Left ventricle myocardium inferior (tissue), 1 donor: ENCODE measurements at regions not wholly inside any gene's neighbourhood (a gene's known extent, or its start where the extent isn't known, plus 50 kb on each side); places are given as distances from the start of the nearest gene placed in this dataset.

Source experiments
- DNase-seq: peaks from one replicate; pipeline ENCODE4 v3.0.0-alpha.2; 2020
- H3K27ac ChIP-seq: fragments of 200-600 bp; replicated peaks from 2 replicates; pipeline ENCODE4 v1.8.0; 2021
- H3K27me3 ChIP-seq: fragments of 200-600 bp; 2 replicates; pipeline ENCODE4 v1.8.0; 2021; ENCODE audit warnings: low read depth
- H3K36me3 ChIP-seq: fragments of 200-600 bp; 2 replicates; pipeline ENCODE4 v1.8.0; 2021
- H3K4me1 ChIP-seq: fragments of 200-600 bp; 2 replicates; pipeline ENCODE4 v1.8.0; 2021
- H3K4me3 ChIP-seq: fragments of 200-600 bp; 2 replicates; pipeline ENCODE4 v1.8.0; 2021; ENCODE audit warnings: mild to moderate bottlenecking, moderate library complexity
- H3K9me3 ChIP-seq: fragments of 200-600 bp; replicated peaks from 2 replicates; pipeline ENCODE4 v1.8.0; 2021
- CTCF ChIP-seq: fragments of 200-600 bp; IDR thresholded peaks from 2 replicates; pipeline ENCODE4 v1.8.0; 2021; ENCODE audit warnings: antibody characterized with exemption, mild to moderate bottlenecking, borderline replicate concordance
- intact Hi-C: fragments of 100-400 bp; cut with micrococcal nuclease; formaldehyde crosslinking; loops from one replicate; pipeline ENCODE4 v1.11.0; 2022
- donor health status: DM: no; HTN: yes; CAD: no; lungs with severe emphysema.

- H3K27me3 ChIP-seq: peaks cover 60% of the 10 kb centered on the region
- no peak for DNase-seq
- intact Hi-C loops: no loop called here
Observed at GRCh38 chr14:104342435-104343293, 204.3 kb downstream of the KIF26A start.

GRCh38 chr14:104343294-104343625 lies 204.9 kb downstream of the KIF26A start:
- TF ChIP-seq CTCF: no peak
- intact Hi-C loops: no loop called here
- Histone ChIP-seq H3K4me3 (no peak overlapping the region), H3K27ac (no peak overlapping the region), H3K36me3 (no peaks in the 10 kb centered on the region), H3K4me1 (no peaks in the 10 kb centered on the region), H3K27me3 (peaks cover 60% of the 10 kb centered on the region), H3K9me3 (peaks cover 10% of the 10 kb centered on the region)
- DNase-seq: no peak

More at GRCh38 chr14:104342435-104343293, 204.3 kb downstream of the KIF26A start:
- Histone ChIP-seq H3K4me3 (no peak overlapping the region), H3K4me1 (no peaks in the 10 kb centered on the region), H3K27ac (no peak overlapping the region), H3K9me3 (peaks cover 16% of the 10 kb centered on the region), H3K36me3 (no peaks in the 10 kb centered on the region)
- no peak for TF ChIP-seq CTCF

GRCh38 chr14:104343690-104344640 lies 205.6 kb downstream of the KIF26A start:
- no peak overlapping the region for H3K4me3 ChIP-seq
- intact Hi-C loops: no loop called here
- H3K36me3 ChIP-seq: no peaks in the 10 kb centered on the region
- no peaks in the 10 kb centered on the region for H3K4me1 ChIP-seq
- no peak overlapping the region for H3K27ac ChIP-seq
- H3K27me3 ChIP-seq: peaks cover 60% of the 10 kb centered on the region
- H3K9me3 ChIP-seq: peaks cover 3% of the 10 kb centered on the region
- no peak for TF ChIP-seq CTCF
- DNase-seq: no peak

GRCh38 chr14:104344818-104345620 lies 206.6 kb downstream of the KIF26A start:
- intact Hi-C loops: no loop called here
- Histone ChIP-seq H3K36me3 (no peaks in the 10 kb centered on the region), H3K4me1 (no peaks in the 10 kb centered on the region), H3K9me3 (no peaks in the 10 kb centered on the region), H3K4me3 (no peak overlapping the region), H3K27ac (no peak overlapping the region), H3K27me3 (peaks cover 54% of the 10 kb centered on the region)
- no peak for TF ChIP-seq CTCF
- no peak for DNase-seq
